Activated CD4-positive, alpha-beta T cell treated with anti-CD3 and anti-CD28 coated beads, Interleukin-2, amount 10 ng/mL, durations not matched to agents 7 days and 5 days (primary cell): ENCODE measurements at regions not wholly inside any gene's neighbourhood (a gene's known extent, or its start where the extent isn't known, plus 50 kb on each side); places are given as distances from the start of the nearest gene placed in this dataset.

Experiments used
- CTCF ChIA-PET: fragments of 350-600 bp; sonication (Branson Sonifier 250); formaldehyde crosslinking; loops from one replicate; lab custom pipeline; 2021; ENCODE audit warnings: antibody characterized with exemption; lab: Charles Lee
- POLR2A ChIA-PET: fragments of 350-600 bp; sonication (Branson Sonifier 250); formaldehyde crosslinking; loops from one replicate; lab custom pipeline; 2021; ENCODE audit warnings: antibody characterized with exemption; lab: Charles Lee
- DNase-seq: peaks from one replicate; pipeline ENCODE4 v3.0.0-alpha.2; 2020
- H3K27ac Mint-ChIP-seq: one replicate; pipeline ENCODE4 v1.8.0; 2021; ENCODE audit warnings: mild to moderate bottlenecking, moderate library complexity, mixed read lengths
- H3K27me3 Mint-ChIP-seq: one replicate; pipeline ENCODE4 v1.8.0; 2021; ENCODE audit warnings: mixed read lengths
- H3K36me3 Mint-ChIP-seq: one replicate; pipeline ENCODE4 v1.8.0; 2021; ENCODE audit warnings: low read depth, mixed read lengths
- H3K4me1 Mint-ChIP-seq: one replicate; pipeline ENCODE4 v1.8.0; 2021; ENCODE audit warnings: mixed read lengths
- H3K4me3 Mint-ChIP-seq: one replicate; pipeline ENCODE4 v1.8.0; 2021; ENCODE audit warnings: mild to moderate bottlenecking, moderate library complexity, mixed read lengths
- H3K9me3 Mint-ChIP-seq: one replicate; pipeline ENCODE4 v1.8.0; 2021; ENCODE audit warnings: mixed read lengths

GRCh38 chr13:63900406-63900805, 2484.8 kb upstream of the PCDH20 start:
- Mint-ChIP-seq H3K27ac (no peak overlapping the region), H3K4me3 (no peak overlapping the region), H3K9me3 (no peaks in the 10 kb centered on the region), H3K4me1 (no peaks in the 10 kb centered on the region), H3K27me3 (no peaks in the 10 kb centered on the region), H3K36me3 (no peaks in the 10 kb centered on the region)
- CTCF ChIA-PET, result no interaction called here
- POLR2A ChIA-PET, result no interaction called here
- no peak for DNase-seq

GRCh38 chr13:63896321-63896720, 2480.7 kb upstream of the PCDH20 start:
- ChIA-PET CTCF (no interaction called here), POLR2A (no interaction called here)
- Mint-ChIP-seq H3K27me3 (no peaks in the 10 kb centered on the region), H3K9me3 (no peaks in the 10 kb centered on the region), H3K4me3 (no peak overlapping the region), H3K27ac (no peak overlapping the region), H3K36me3 (no peaks in the 10 kb centered on the region), H3K4me1 (no peaks in the 10 kb centered on the region)
- no peak for DNase-seq

- POLR2A ChIA-PET, result no interaction called here
- CTCF ChIA-PET, result no interaction called here
- no peaks in the 10 kb centered on the region for H3K36me3 Mint-ChIP-seq
- no peak for DNase-seq
- no peak overlapping the region for H3K4me3 Mint-ChIP-seq
- no peaks in the 10 kb centered on the region for H3K27me3 Mint-ChIP-seq
- H3K9me3 Mint-ChIP-seq, result peaks cover 12% of the 10 kb centered on the region
- no peak overlapping the region for H3K27ac Mint-ChIP-seq
- no peaks in the 10 kb centered on the region for H3K4me1 Mint-ChIP-seq
Observed at GRCh38 chr13:63882052-63882451, 2466.4 kb upstream of the PCDH20 start.

- H3K27ac Mint-ChIP-seq, result no peak overlapping the region
- ChIA-PET CTCF (no interaction called here), POLR2A (no interaction called here)
- H3K4me3 Mint-ChIP-seq, result no peak overlapping the region
- no peak for DNase-seq
- H3K9me3 Mint-ChIP-seq, result peaks cover 12% of the 10 kb centered on the region
- no peaks in the 10 kb centered on the region for H3K27me3 Mint-ChIP-seq
- H3K4me1 Mint-ChIP-seq, result no peaks in the 10 kb centered on the region
- no peaks in the 10 kb centered on the region for H3K36me3 Mint-ChIP-seq
Observed at GRCh38 chr13:63880705-63881104, 2465.1 kb upstream of the PCDH20 start.

- POLR2A ChIA-PET, result no interaction called here
- Mint-ChIP-seq H3K9me3 (peaks cover 5% of the 10 kb centered on the region), H3K36me3 (no peaks in the 10 kb centered on the region), H3K27ac (no peak overlapping the region), H3K4me1 (no peaks in the 10 kb centered on the region), H3K4me3 (no peak overlapping the region), H3K27me3 (no peaks in the 10 kb centered on the region)
- DNase-seq, result no peak
- CTCF ChIA-PET, result no interaction called here
Observed at GRCh38 chr13:63873936-63874335, 2458.3 kb upstream of the PCDH20 start.

GRCh38 chr13:63864171-63864902, 2448.7 kb upstream of the PCDH20 start:
- DNase-seq, result no peak
- no peak overlapping the region for H3K27ac Mint-ChIP-seq
- no peak overlapping the region for H3K4me3 Mint-ChIP-seq
- H3K9me3 Mint-ChIP-seq, result peaks cover 19% of the 10 kb centered on the region
- ChIA-PET CTCF (interaction anchor here (0.7 kb wide), 1 partner anchor 101 kb away, joined by 4 read pairs; no protein-coding TSS in a partner anchor), POLR2A (no interaction called here)
- H3K36me3 Mint-ChIP-seq, result no peaks in the 10 kb centered on the region
- no peaks in the 10 kb centered on the region for H3K4me1 Mint-ChIP-seq
- H3K27me3 Mint-ChIP-seq, result no peaks in the 10 kb centered on the region

GRCh38 chr13:63855457-63856118, 2439.9 kb upstream of the PCDH20 start:
- CTCF ChIA-PET, result no interaction called here
- no peaks in the 10 kb centered on the region for H3K36me3 Mint-ChIP-seq
- H3K9me3 Mint-ChIP-seq, result peaks cover 5% of the 10 kb centered on the region
- POLR2A ChIA-PET, result no interaction called here
- H3K4me1 Mint-ChIP-seq, result no peaks in the 10 kb centered on the region
- no peaks in the 10 kb centered on the region for H3K27me3 Mint-ChIP-seq
- no peak for DNase-seq
- no peak overlapping the region for H3K27ac Mint-ChIP-seq
- H3K4me3 Mint-ChIP-seq, result no peak overlapping the region

GRCh38 chr13:63853816-63854215, 2438.2 kb upstream of the PCDH20 start:
- H3K27ac Mint-ChIP-seq, result no peak overlapping the region
- CTCF ChIA-PET, result no interaction called here
- no peak overlapping the region for H3K4me3 Mint-ChIP-seq
- no peaks in the 10 kb centered on the region for H3K36me3 Mint-ChIP-seq
- DNase-seq, result no peak
- POLR2A ChIA-PET, result no interaction called here
- H3K4me1 Mint-ChIP-seq, result no peaks in the 10 kb centered on the region
- H3K9me3 Mint-ChIP-seq, result peaks cover 5% of the 10 kb centered on the region
- no peaks in the 10 kb centered on the region for H3K27me3 Mint-ChIP-seq

- no peak for DNase-seq
- Mint-ChIP-seq H3K27ac (no peak overlapping the region), H3K4me3 (no peak overlapping the region), H3K36me3 (no peaks in the 10 kb centered on the region), H3K4me1 (no peaks in the 10 kb centered on the region), H3K27me3 (no peaks in the 10 kb centered on the region), H3K9me3 (peaks cover 5% of the 10 kb centered on the region)
- ChIA-PET POLR2A (no interaction called here), CTCF (no interaction called here)
Observed at GRCh38 chr13:63851526-63851925, 2435.9 kb upstream of the PCDH20 start.

- no peaks in the 10 kb centered on the region for H3K27me3 Mint-ChIP-seq
- H3K9me3 Mint-ChIP-seq, result peaks cover 12% of the 10 kb centered on the region
- H3K36me3 Mint-ChIP-seq, result no peaks in the 10 kb centered on the region
- ChIA-PET POLR2A (no interaction called here), CTCF (no interaction called here)
- DNase-seq, result no peak
- no peak overlapping the region for H3K27ac Mint-ChIP-seq
- H3K4me1 Mint-ChIP-seq, result no peaks in the 10 kb centered on the region
- H3K4me3 Mint-ChIP-seq, result no peak overlapping the region
Observed at GRCh38 chr13:63843766-63844699, 2428.4 kb upstream of the PCDH20 start.

- CTCF ChIA-PET, result interaction anchor here (0.7 kb wide), 1 partner anchor 93 kb away, joined by 3 read pairs; no protein-coding TSS in a partner anchor
Observed at GRCh38 chr13:63842102-63842501, 2426.5 kb upstream of the PCDH20 start.

GRCh38 chr13:63840551-63841421, 2425.1 kb upstream of the PCDH20 start:
- DNase-seq, result no peak
- ChIA-PET POLR2A (no interaction called here), CTCF (no interaction called here)
- no peak overlapping the region for H3K4me3 Mint-ChIP-seq
- no peak overlapping the region for H3K27ac Mint-ChIP-seq
- H3K9me3 Mint-ChIP-seq, result peaks cover 14% of the 10 kb centered on the region
- H3K4me1 Mint-ChIP-seq, result no peaks in the 10 kb centered on the region
- H3K27me3 Mint-ChIP-seq, result no peaks in the 10 kb centered on the region
- no peaks in the 10 kb centered on the region for H3K36me3 Mint-ChIP-seq

More at GRCh38 chr13:63842102-63842501, 2426.5 kb upstream of the PCDH20 start:
- no peak overlapping the region for H3K27ac Mint-ChIP-seq
- H3K4me1 Mint-ChIP-seq, result no peaks in the 10 kb centered on the region
- POLR2A ChIA-PET, result no interaction called here
- H3K27me3 Mint-ChIP-seq, result no peaks in the 10 kb centered on the region
- no peak overlapping the region for H3K4me3 Mint-ChIP-seq
- no peaks in the 10 kb centered on the region for H3K36me3 Mint-ChIP-seq
- H3K9me3 Mint-ChIP-seq, result peaks cover 14% of the 10 kb centered on the region
- DNase-seq, result no peak
